HCT116 (cell line): ENCODE measurements at regions not wholly inside any gene's neighbourhood (a gene's known extent, or its start where the extent isn't known, plus 50 kb on each side); places are given as distances from the start of the nearest gene placed in this dataset.

Experiments
- ATAC-seq: fragments of 200-7000 bp; cut with Tn5 transposase; 2 replicates; pipeline ENCODE4 v1.9.1; 2020; ENCODE audit warnings: mild to moderate bottlenecking, moderate library complexity
- BruUV-seq: library from RNA; stranded (reverse); fragments of 400-500 nt; replicated peaks from 2 replicates; lab custom pipeline; 2021; lab: Mats Ljungman, UMichigan
- CTCF ChIA-PET: fragments of 300-600 bp; sonication (Branson Sonifier 250); formaldehyde crosslinking; loops from one replicate; lab custom pipeline; 2021; ENCODE audit warnings: antibody characterized with exemption; lab: Charles Lee
- POLR2A ChIA-PET: fragments of 300-600, 350-600 bp; sonication (Branson Sonifier 250); formaldehyde crosslinking; loops from one replicate; lab custom pipeline; 2021; ENCODE audit warnings: antibody characterized with exemption; lab: Charles Lee
- RAD21 ChIA-PET, 2 experiments: fragments of 300-600 bp; sonication (Branson Sonifier 250); formaldehyde crosslinking; loops; one replicate each; lab custom pipeline; 2023; ENCODE audit warnings: low total read pairs in 2 of 2; ENCODE audit not compliant: uncharacterized antibody in 2 of 2, unreplicated experiment in 2 of 2, low non-redundant PET in 1 of 2; lab: Charles Lee
- DNase-seq: peaks from one replicate; pipeline ENCODE4 v3.0.0-alpha.2; 2010; ENCODE audit warnings: low read depth, low spot score
- H2AFZ ChIP-seq: fragments of 200-600 bp; shearing (Covaris generic), sonication (generic); 2 replicates; pipeline ENCODE4 v1.6.1; 2017; ENCODE audit warnings: low read depth, mixed run types, mixed read lengths, antibody characterized with exemption, low read length; ENCODE audit not compliant: poor library complexity, severe bottlenecking
- H3K27ac ChIP-seq: 2 replicates; pipeline ENCODE4 v1.5.1; 2012; ENCODE audit warnings: low read depth, low read length
- H3K27me3 ChIP-seq: fragments of 200-600 bp; sonication (generic); 2 replicates; pipeline ENCODE4 v1.6.1; 2016; ENCODE audit warnings: mixed run types, low read length, mixed read lengths; ENCODE audit not compliant: insufficient read depth
- H3K36me3 ChIP-seq, 2 experiments: fragments of 200-500 bp in 1 of 2; fragments of 200-600 bp in 1 of 2; sonication (Bioruptor generic) in 1 of 2; sonication (generic) in 1 of 2; 2 replicates each; pipeline versions ENCODE4 v1.5.1 to v1.6.1; 2014 to 2016; ENCODE audit warnings: low read length in 2 of 2, inconsistent platforms in 1 of 2, mixed read lengths in 1 of 2, mixed run types in 1 of 2; ENCODE audit not compliant: insufficient read depth in 2 of 2, control insufficient read depth in 1 of 2
- H3K4me1 ChIP-seq, 2 experiments: fragments of 200-600 bp in 1 of 2; sonication (generic) in 1 of 2; 2 replicates each; pipeline versions ENCODE4 v1.5.1 to v1.6.1; 2012 to 2017; ENCODE audit warnings: low read length in 2 of 2, inconsistent platforms in 1 of 2, mild to moderate bottlenecking in 1 of 2, mixed read lengths in 1 of 2, mixed run types in 1 of 2, moderate library complexity in 1 of 2; ENCODE audit not compliant: insufficient read depth in 2 of 2, control insufficient read depth in 1 of 2
- H3K4me2 ChIP-seq: fragments of 200-600 bp; sonication (generic); 2 replicates; pipeline ENCODE4 v1.6.1; 2017; ENCODE audit warnings: mixed run types, low read length, mixed read lengths
- H3K4me3 ChIP-seq, 2 experiments: fragments of 200-600 bp in 1 of 2; sonication (generic) in 1 of 2; replicated peaks in 1 of 2; 2 replicates each; pipeline ENCODE4 v1.5.1; 2011 to 2016; ENCODE audit warnings: low read length in 2 of 2, control low read depth in 1 of 2, low read depth in 1 of 2, mild to moderate bottlenecking in 1 of 2, mixed read lengths in 1 of 2, mixed run types in 1 of 2
- H3K79me2 ChIP-seq: fragments of 200-600 bp; sonication (generic); 2 replicates; pipeline ENCODE4 v1.6.1; 2017; ENCODE audit warnings: mild to moderate bottlenecking, mixed run types, low read length, moderate library complexity, mixed read lengths; ENCODE audit not compliant: insufficient read depth
- H3K9ac ChIP-seq: fragments of 200-600 bp; sonication (generic); 2 replicates; pipeline ENCODE4 v1.6.1; 2016; ENCODE audit warnings: low read length, mixed read lengths
- H3K9me2 ChIP-seq: fragments of 200-600 bp; sonication (generic), shearing (Covaris generic); 2 replicates; pipeline ENCODE4 v1.6.1; 2017; ENCODE audit warnings: mixed run types, mild to moderate bottlenecking, moderate library complexity; ENCODE audit not compliant: insufficient read depth
- H3K9me3 ChIP-seq, 2 experiments: fragments of 200-500 bp in 1 of 2; fragments of 200-600 bp in 1 of 2; sonication (Bioruptor generic) in 1 of 2; sonication (generic) in 1 of 2; 2 replicates each; pipeline ENCODE4 v1.6.1; 2014 to 2017; ENCODE audit warnings: low read length in 2 of 2, mixed read lengths in 2 of 2, inconsistent platforms in 1 of 2, low read depth in 1 of 2, mild to moderate bottlenecking in 1 of 2, mixed run types in 1 of 2, moderate library complexity in 1 of 2; ENCODE audit not compliant: control insufficient read depth in 1 of 2, insufficient read depth in 1 of 2
- H4K20me1 ChIP-seq: fragments of 200-600 bp; sonication (generic), shearing (Covaris generic); 2 replicates; pipeline ENCODE4 v1.6.1; 2017; ENCODE audit warnings: mixed run types, mild to moderate bottlenecking, moderate library complexity; ENCODE audit not compliant: insufficient read depth
- CBX3 ChIP-seq: IDR thresholded peaks from 2 replicates; pipeline ENCODE4 v1.6.1; 2012; ENCODE audit warnings: low read depth
- CTCF ChIP-seq, 3 experiments: fragments of 200-600 bp in 1 of 3; sonication (generic) in 1 of 3; IDR thresholded peaks in 2 of 3; conservative IDR thresholded peaks in 1 of 3; 2 replicates each; pipeline ENCODE4 v1.5.1; 2012 to 2017; ENCODE audit warnings: low read depth in 2 of 3, low read length in 2 of 3, antibody characterized with exemption in 1 of 3, borderline replicate concordance in 1 of 3, control low read depth in 1 of 3, mild to moderate bottlenecking in 1 of 3, mixed read lengths in 1 of 3, mixed run types in 1 of 3, moderate library complexity in 1 of 3; ENCODE audit not compliant: insufficient read depth in 1 of 3
- EGR1 ChIP-seq: IDR thresholded peaks from 2 replicates; pipeline ENCODE4 v1.6.1; 2012; ENCODE audit warnings: low read depth
- EZH2phosphoT487 ChIP-seq: fragments of 200-600 bp; IDR thresholded peaks from 2 replicates; pipeline ENCODE4 v1.6.1; 2018; ENCODE audit warnings: antibody characterized with exemption, borderline replicate concordance
- JUND ChIP-seq: IDR thresholded peaks from 2 replicates; pipeline ENCODE4 v1.6.1; 2012
- MAX ChIP-seq: IDR thresholded peaks from 2 replicates; pipeline ENCODE4 v1.6.1; 2012
- POLR2A ChIP-seq: IDR thresholded peaks from 2 replicates; pipeline ENCODE4 v1.7.0; 2011; ENCODE audit warnings: borderline replicate concordance; ENCODE audit not compliant: insufficient read depth, insufficient read length; ENCODE audit errors: extremely low read depth
- POLR2AphosphoS5 ChIP-seq: IDR thresholded peaks from 2 replicates; pipeline ENCODE4 v1.6.1; 2011; ENCODE audit warnings: mild to moderate bottlenecking, low read depth, low read length, moderate library complexity
- RAD21 ChIP-seq: IDR thresholded peaks from 2 replicates; pipeline ENCODE4 v1.6.1; 2012; ENCODE audit warnings: low read depth, mild to moderate bottlenecking
- REST ChIP-seq: IDR thresholded peaks from 2 replicates; pipeline ENCODE4 v1.6.1; 2012; ENCODE audit warnings: low read depth
- SIN3A ChIP-seq: IDR thresholded peaks from 2 replicates; pipeline ENCODE4 v1.6.1; 2012; ENCODE audit warnings: low read depth
- SP1 ChIP-seq: IDR thresholded peaks from 2 replicates; pipeline ENCODE4 v1.6.1; 2012; ENCODE audit warnings: low read depth
- YY1 ChIP-seq: IDR thresholded peaks from 2 replicates; pipeline ENCODE4 v1.6.1; 2011; ENCODE audit warnings: low read length, low read depth, moderate library complexity, mild to moderate bottlenecking; ENCODE audit not compliant: insufficient replicate concordance; ENCODE audit errors: extremely low read depth
- ZBTB33 ChIP-seq: IDR thresholded peaks from 2 replicates; pipeline ENCODE4 v1.6.1; 2011; ENCODE audit warnings: mild to moderate bottlenecking, low read length, moderate library complexity; ENCODE audit not compliant: insufficient replicate concordance; ENCODE audit errors: extremely low read depth
- ZFX ChIP-seq: fragments of 450-650 bp; IDR thresholded peaks from 2 replicates; pipeline ENCODE4 v1.6.1; 2017
- intact Hi-C: fragments of 100-400 bp; cut with micrococcal nuclease; formaldehyde crosslinking; loops from 2 replicates; pipeline ENCODE4 v1.10.0; 2022

- no peak for TF ChIP-seq YY1
- no peak for TF ChIP-seq SP1
- no peak for TF ChIP-seq ZFX
- TF ChIP-seq REST: no peak
- TF ChIP-seq JUND: no peak
- TF ChIP-seq CTCF (IDR thresholded peaks at IDR 0.05 in 2 of 3, conservative IDR thresholded peaks at IDR 0.05 in 1 of 3; ENCODE audit: borderline replicate concordance in 1 of 3, insufficient read depth in 1 of 3, low read depth in 2 of 3, low read length in 2 of 3): no peak
- TF ChIP-seq SIN3A: no peak
- TF ChIP-seq ZBTB33: no peak
- TF ChIP-seq EZH2phosphoT487: no peak
- no peak for TF ChIP-seq POLR2A
- TF ChIP-seq MAX: no peak
- no peak for TF ChIP-seq CBX3
- TF ChIP-seq RAD21: no peak
- no peak for TF ChIP-seq EGR1
- TF ChIP-seq POLR2AphosphoS5: no peak
- CTCF ChIA-PET: no interaction called here
- DNase-seq (no peak), ATAC-seq (no peak)
- H3K27me3 ChIP-seq: no peaks in the 10 kb centered on the region
- no peak overlapping the region for H3K4me3 ChIP-seq
- RAD21 ChIA-PET: no interaction called here
- no peaks in the 10 kb centered on the region for H3K36me3 ChIP-seq
- H3K4me2 ChIP-seq: no peak overlapping the region
- no peaks in the 10 kb centered on the region for H4K20me1 ChIP-seq
- peaks cover 0 to 5% of the 10 kb centered on the region in 2 experiments; a peak in 1 of 4 replicates for H3K9me3 ChIP-seq
- H3K9me2 ChIP-seq: no peaks in the 10 kb centered on the region
- no peak overlapping the region for H3K27ac ChIP-seq
- POLR2A ChIA-PET: no interaction called here
- no peaks in the 10 kb centered on the region for H3K79me2 ChIP-seq
- H3K9ac ChIP-seq: no peak overlapping the region
- intact Hi-C loops: no loop called here
- H2AFZ ChIP-seq: no peak overlapping the region
- no TSS peak for BruUV-seq
- H3K4me1 ChIP-seq: no peaks in the 10 kb centered on the region
These were observed 808.3 kb upstream of the MAN1A1 start for GRCh38 chr6:120157873-120158272.
